VCaP (cell line): ENCODE measurements at regions not wholly inside any gene's neighbourhood (a gene's known extent, or its start where the extent isn't known, plus 50 kb on each side); places are given as distances from the start of the nearest gene placed in this dataset.
"Not testable (repeated sequence)": the region's sequence is repeated elsewhere in the genome, so short reads cannot be mapped to it uniquely, and the experiment has no call there.

ENCODE experiments used
- H3K27ac ChIP-seq: fragments of 450-650 bp; 2 replicates; pipeline ENCODE4 v1.5.1; 2017
- CTCF ChIP-seq: fragments of 450-650 bp; conservative IDR thresholded peaks from 2 replicates; pipeline ENCODE4 v1.5.1; 2017; ENCODE audit warnings: mild to moderate bottlenecking, moderate library complexity

- not testable (repeated sequence) for H3K27ac ChIP-seq
These were observed 119.9 kb upstream of the FAM20C start for GRCh38 chr7:72266-73057.

GRCh38 chr7:73058-73331 lies 119.4 kb upstream of the FAM20C start:
- H3K27ac ChIP-seq = not testable (repeated sequence)

- not testable (repeated sequence) for H3K27ac ChIP-seq
These were observed 118.3 kb upstream of the FAM20C start for GRCh38 chr7:74008-74540.

- not testable (repeated sequence) for H3K27ac ChIP-seq
These were observed 116.9 kb upstream of the FAM20C start for GRCh38 chr7:75511-75910.

GRCh38 chr7:76202-76601 lies 116.2 kb upstream of the FAM20C start:
- H3K27ac ChIP-seq = not testable (repeated sequence)

- not testable (repeated sequence) for H3K27ac ChIP-seq
These were observed 115.5 kb upstream of the FAM20C start for GRCh38 chr7:76829-77395.

- not testable (repeated sequence) for H3K27ac ChIP-seq
These were observed 113.5 kb upstream of the FAM20C start for GRCh38 chr7:78862-79261.

GRCh38 chr7:79400-80055 lies 112.8 kb upstream of the FAM20C start:
- H3K27ac ChIP-seq = not testable (repeated sequence)

- no peak overlapping the region for H3K27ac ChIP-seq
- TF ChIP-seq CTCF = no peak
These were observed 111.9 kb upstream of the FAM20C start for GRCh38 chr7:80259-81067.

- H3K27ac ChIP-seq = no peak overlapping the region
- no peak for TF ChIP-seq CTCF
These were observed 111.1 kb upstream of the FAM20C start for GRCh38 chr7:81068-81925.

- H3K27ac ChIP-seq = no peak overlapping the region
These were observed 110.2 kb upstream of the FAM20C start for GRCh38 chr7:81926-82756.

More at GRCh38 chr7:81926-82756, 110.2 kb upstream of the FAM20C start:
- no peak for TF ChIP-seq CTCF
